PC-3 (cell line): ENCODE measurements at regions not wholly inside any gene's neighbourhood (a gene's known extent, or its start where the extent isn't known, plus 50 kb on each side); places are given as distances from the start of the nearest gene placed in this dataset.

Experiments used
- EZH2 ChIP-seq: fragments of 300-600 bp; sonication (generic); IDR thresholded peaks from one replicate; pipeline ENCODE4 v1.6.1; 2017; ENCODE audit warnings: antibody characterized with exemption, mild to moderate bottlenecking, low read length; ENCODE audit not compliant: unreplicated experiment
- EZH2phosphoT487 ChIP-seq: fragments of 300-600 bp; sonication (generic); IDR thresholded peaks from 2 replicates; pipeline ENCODE4 v1.6.1; 2018; ENCODE audit warnings: mild to moderate bottlenecking, antibody characterized with exemption, low read length, borderline replicate concordance
- TF ChIP-seq, protein P1 (sequence below): fragments of 300-600 bp; sonication (generic); conservative IDR thresholded peaks from 2 replicates; pipeline ENCODE4 v1.5.1; 2017; ENCODE audit warnings: antibody characterized with exemption, low read depth, mild to moderate bottlenecking, low read length

DNA sequence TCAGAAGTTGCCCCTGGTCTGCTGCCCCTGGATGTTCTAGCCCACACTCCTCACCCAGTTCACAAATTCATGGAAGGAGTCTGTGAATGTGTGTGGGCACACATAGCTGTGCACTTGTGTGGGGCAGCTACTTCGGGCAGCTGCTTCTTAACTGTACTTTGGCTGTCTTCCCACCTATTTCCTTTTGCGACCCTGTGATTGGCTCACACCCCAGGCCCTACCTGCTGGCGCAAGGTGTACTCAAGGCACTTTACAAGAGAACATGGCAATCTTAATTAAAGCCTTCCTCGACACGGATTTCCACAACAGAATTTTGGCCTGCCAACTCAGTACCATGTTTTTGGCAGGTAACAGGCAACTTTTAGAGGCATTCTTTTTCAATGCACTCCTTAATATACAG is 86.5 kb upstream of the CTTNBP2NL start:
- TF ChIP-seq, protein P1, sequence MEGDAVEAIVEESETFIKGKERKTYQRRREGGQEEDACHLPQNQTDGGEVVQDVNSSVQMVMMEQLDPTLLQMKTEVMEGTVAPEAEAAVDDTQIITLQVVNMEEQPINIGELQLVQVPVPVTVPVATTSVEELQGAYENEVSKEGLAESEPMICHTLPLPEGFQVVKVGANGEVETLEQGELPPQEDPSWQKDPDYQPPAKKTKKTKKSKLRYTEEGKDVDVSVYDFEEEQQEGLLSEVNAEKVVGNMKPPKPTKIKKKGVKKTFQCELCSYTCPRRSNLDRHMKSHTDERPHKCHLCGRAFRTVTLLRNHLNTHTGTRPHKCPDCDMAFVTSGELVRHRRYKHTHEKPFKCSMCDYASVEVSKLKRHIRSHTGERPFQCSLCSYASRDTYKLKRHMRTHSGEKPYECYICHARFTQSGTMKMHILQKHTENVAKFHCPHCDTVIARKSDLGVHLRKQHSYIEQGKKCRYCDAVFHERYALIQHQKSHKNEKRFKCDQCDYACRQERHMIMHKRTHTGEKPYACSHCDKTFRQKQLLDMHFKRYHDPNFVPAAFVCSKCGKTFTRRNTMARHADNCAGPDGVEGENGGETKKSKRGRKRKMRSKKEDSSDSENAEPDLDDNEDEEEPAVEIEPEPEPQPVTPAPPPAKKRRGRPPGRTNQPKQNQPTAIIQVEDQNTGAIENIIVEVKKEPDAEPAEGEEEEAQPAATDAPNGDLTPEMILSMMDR = no peak
- TF ChIP-seq EZH2 = no peak
- no peak for TF ChIP-seq EZH2phosphoT487
